Keratinocyte (primary cell): ENCODE measurements at regions not wholly inside any gene's neighbourhood (a gene's known extent, or its start where the extent isn't known, plus 50 kb on each side); places are given as distances from the start of the nearest gene placed in this dataset.

ENCODE experiments used
- DNase-seq: peaks from one replicate; pipeline ENCODE4 v3.0.0-alpha.2; 2011; ENCODE audit warnings: low read depth, missing footprints, low spot score
- FAIRE-seq: peaks from 2 replicates; lab custom pipeline; 2011; peaks lifted over from hg19 to GRCh38; lab: Jason Lieb, UNC
- H2AFZ ChIP-seq: 2 replicates; pipeline ENCODE4 v1.6.0; 2012; ENCODE audit warnings: low read length, control low read depth, inconsistent platforms; ENCODE audit not compliant: control insufficient read depth
- H3K27ac ChIP-seq: 2 replicates; pipeline ENCODE4 v1.5.1; 2011; ENCODE audit warnings: low read length; ENCODE audit not compliant: control insufficient read depth, insufficient read depth
- H3K27me3 ChIP-seq: 3 replicates; pipeline ENCODE4 v1.6.0; 2011; ENCODE audit warnings: low read length; ENCODE audit not compliant: control insufficient read depth, insufficient read depth; ENCODE audit errors: extremely low read depth
- H3K36me3 ChIP-seq, 2 experiments: 2 replicates in 1 of 2; 3 replicates in 1 of 2; pipeline ENCODE4 v1.5.1; 2011; ENCODE audit warnings: low read length in 2 of 2, mild to moderate bottlenecking in 1 of 2; ENCODE audit not compliant: control insufficient read depth in 2 of 2, insufficient read depth in 2 of 2; ENCODE audit errors: extremely low read depth in 1 of 2
- H3K4me1 ChIP-seq: 3 replicates; pipeline ENCODE4 v1.5.1; 2011; ENCODE audit warnings: low read length; ENCODE audit not compliant: control insufficient read depth, insufficient read depth; ENCODE audit errors: extremely low read depth
- H3K4me2 ChIP-seq: 3 replicates; pipeline ENCODE4 v1.6.0; 2011; ENCODE audit warnings: low read depth, low read length; ENCODE audit not compliant: control insufficient read depth, insufficient read depth; ENCODE audit errors: extremely low read depth
- H3K4me3 ChIP-seq, 3 experiments: fragments of 200-600 bp in 1 of 3; sonication (generic) in 1 of 3; 2 replicates in 2 of 3; 3 replicates in 1 of 3; pipeline ENCODE4 v1.5.1; 2011 to 2016; ENCODE audit warnings: low read length in 3 of 3, mild to moderate bottlenecking in 3 of 3, control low read depth in 2 of 3, inconsistent platforms in 1 of 3, low read depth in 1 of 3, mixed read lengths in 1 of 3, mixed run types in 1 of 3, moderate library complexity in 1 of 3; ENCODE audit not compliant: control insufficient read depth in 2 of 3, insufficient read depth in 2 of 3; ENCODE audit errors: extremely low read depth in 1 of 3
- H3K79me2 ChIP-seq: 2 replicates; pipeline ENCODE4 v1.6.0; 2012; ENCODE audit warnings: low read length; ENCODE audit not compliant: control insufficient read depth, insufficient read depth
- H3K9ac ChIP-seq: 3 replicates; pipeline ENCODE4 v1.6.0; 2011; ENCODE audit warnings: low read length; ENCODE audit not compliant: control insufficient read depth, insufficient read depth; ENCODE audit errors: extremely low read depth
- H3K9me1 ChIP-seq: 3 replicates; pipeline ENCODE4 v1.6.0; 2011; ENCODE audit warnings: low read length; ENCODE audit not compliant: control insufficient read depth, insufficient read depth; ENCODE audit errors: extremely low read depth
- H3K9me3 ChIP-seq: 2 replicates; pipeline ENCODE4 v1.5.1; 2012; ENCODE audit warnings: low read depth, low read length; ENCODE audit not compliant: control insufficient read depth
- H4K20me1 ChIP-seq: 3 replicates; pipeline ENCODE4 v1.6.0; 2011; ENCODE audit warnings: low read length; ENCODE audit not compliant: control insufficient read depth, insufficient read depth; ENCODE audit errors: extremely low read depth
- CTCF ChIP-seq, 3 experiments: IDR thresholded peaks in 1 of 3; conservative IDR thresholded peaks in 1 of 3; optimal IDR thresholded peaks in 1 of 3; 2 replicates in 2 of 3; 3 replicates in 1 of 3; pipeline versions ENCODE3 to v1.5.1; 2011; ENCODE audit warnings: low read length in 3 of 3, mild to moderate bottlenecking in 3 of 3, moderate library complexity in 2 of 3, control low read depth in 1 of 3, inconsistent platforms in 1 of 3; ENCODE audit not compliant: insufficient read depth in 2 of 3; ENCODE audit errors: extremely low read depth in 1 of 3
- EZH2 ChIP-seq: IDR thresholded peaks from one replicate; pipeline ENCODE4 v1.6.1; 2012; ENCODE audit warnings: inconsistent platforms, mild to moderate bottlenecking, low read length, moderate library complexity
- dilution Hi-C: fragments of 300-500 bp; cut with MboI; formaldehyde crosslinking; loops from one replicate; pipeline ENCODE4 v1.7.0; 2020; ENCODE audit warnings: low sequenced_read_pairs; ENCODE audit not compliant: extremely low pct_ligation_motif_present

GRCh38 chr13:27354379-27354778 lies 70.0 kb upstream of the GTF3A start:
- Histone ChIP-seq H3K4me1 (no peaks in the 10 kb centered on the region), H3K79me2 (no peaks in the 10 kb centered on the region), H3K9me1 (no peaks in the 10 kb centered on the region), H3K4me3 (no peak overlapping the region), H3K9ac (no peak overlapping the region), H3K27ac (no peak overlapping the region), H4K20me1 (no peaks in the 10 kb centered on the region), H3K27me3 (peaks cover 4% of the 10 kb centered on the region), H2AFZ (no peak overlapping the region), H3K36me3 (no peaks in the 10 kb centered on the region), H3K4me2 (no peak overlapping the region), H3K9me3 (no peaks in the 10 kb centered on the region)
- FAIRE-seq = no peak
- no peak for DNase-seq
- TF ChIP-seq CTCF (optimal IDR thresholded peaks at IDR 0.05 in 1 of 3, IDR thresholded peaks at IDR 0.05 in 1 of 3, conservative IDR thresholded peaks at IDR 0.05 in 1 of 3; ENCODE audit: extremely low read depth in 1 of 3, insufficient read depth in 2 of 3, low read length in 3 of 3) (no peak), EZH2 (no peak)
- dilution Hi-C loops = no loop called here

- H3K9me3 ChIP-seq = no peaks in the 10 kb centered on the region
- H3K4me3 ChIP-seq = no peak overlapping the region
- H3K36me3 ChIP-seq = no peaks in the 10 kb centered on the region
- no peak overlapping the region for H3K9ac ChIP-seq
- H3K79me2 ChIP-seq = no peaks in the 10 kb centered on the region
- no peak overlapping the region for H2AFZ ChIP-seq
- no peak for FAIRE-seq
- no peak for TF ChIP-seq EZH2
- TF ChIP-seq CTCF (optimal IDR thresholded peaks at IDR 0.05 in 1 of 3, IDR thresholded peaks at IDR 0.05 in 1 of 3, conservative IDR thresholded peaks at IDR 0.05 in 1 of 3; ENCODE audit: extremely low read depth in 1 of 3, insufficient read depth in 2 of 3, low read length in 3 of 3) = no peak
- dilution Hi-C loops = no loop called here
- no peak overlapping the region for H3K27ac ChIP-seq
- H3K4me1 ChIP-seq = no peaks in the 10 kb centered on the region
- no peak overlapping the region for H3K4me2 ChIP-seq
- DNase-seq = no peak
- H4K20me1 ChIP-seq = no peaks in the 10 kb centered on the region
- peaks cover 4% of the 10 kb centered on the region for H3K27me3 ChIP-seq
- no peaks in the 10 kb centered on the region for H3K9me1 ChIP-seq
Observed at GRCh38 chr13:27355894-27356293, 68.5 kb upstream of the GTF3A start.
